ENCODE measurements at regions not wholly inside any gene's neighbourhood (a gene's known extent, or its start where the extent isn't known, plus 50 kb on each side); places are given as distances from the start of the nearest gene placed in this dataset.

DNA sequence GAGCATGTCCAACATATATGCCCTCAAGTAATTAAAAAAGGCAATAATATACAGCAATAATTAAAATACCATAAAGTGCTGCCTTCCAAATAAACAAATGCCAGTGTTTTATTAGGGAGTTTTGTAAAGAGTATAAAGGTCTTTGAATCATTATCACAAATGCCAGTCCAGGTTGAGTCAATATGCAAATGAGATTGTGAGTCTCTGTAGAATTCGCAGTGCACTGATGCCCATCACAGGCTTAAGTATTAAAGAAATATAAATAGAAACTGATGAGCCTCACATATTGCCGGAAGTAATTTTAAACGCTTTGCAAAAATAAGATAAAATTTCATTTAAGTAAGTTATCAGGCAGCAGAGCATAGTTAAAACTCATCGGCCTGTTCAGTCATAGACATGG lies 205.0 kb upstream of the TECRL start:
- intact Hi-C loops (cut with micrococcal nuclease), result no loop called here
- no peak overlapping the region for H2AFZ ChIP-seq (replicated peaks; ENCODE audit: low read length, poor library complexity)
- no peak overlapping the region for H2AK9ac ChIP-seq (replicated peaks; ENCODE audit: low read depth, low read length, poor library complexity)
- H3K27me3 ChIP-seq (ENCODE audit: control insufficient read depth, insufficient read depth, low read length), result no peaks in the 10 kb centered on the region
- TF ChIP-seq, protein P1, sequence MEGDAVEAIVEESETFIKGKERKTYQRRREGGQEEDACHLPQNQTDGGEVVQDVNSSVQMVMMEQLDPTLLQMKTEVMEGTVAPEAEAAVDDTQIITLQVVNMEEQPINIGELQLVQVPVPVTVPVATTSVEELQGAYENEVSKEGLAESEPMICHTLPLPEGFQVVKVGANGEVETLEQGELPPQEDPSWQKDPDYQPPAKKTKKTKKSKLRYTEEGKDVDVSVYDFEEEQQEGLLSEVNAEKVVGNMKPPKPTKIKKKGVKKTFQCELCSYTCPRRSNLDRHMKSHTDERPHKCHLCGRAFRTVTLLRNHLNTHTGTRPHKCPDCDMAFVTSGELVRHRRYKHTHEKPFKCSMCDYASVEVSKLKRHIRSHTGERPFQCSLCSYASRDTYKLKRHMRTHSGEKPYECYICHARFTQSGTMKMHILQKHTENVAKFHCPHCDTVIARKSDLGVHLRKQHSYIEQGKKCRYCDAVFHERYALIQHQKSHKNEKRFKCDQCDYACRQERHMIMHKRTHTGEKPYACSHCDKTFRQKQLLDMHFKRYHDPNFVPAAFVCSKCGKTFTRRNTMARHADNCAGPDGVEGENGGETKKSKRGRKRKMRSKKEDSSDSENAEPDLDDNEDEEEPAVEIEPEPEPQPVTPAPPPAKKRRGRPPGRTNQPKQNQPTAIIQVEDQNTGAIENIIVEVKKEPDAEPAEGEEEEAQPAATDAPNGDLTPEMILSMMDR (conservative IDR thresholded peaks at IDR 0.05; ENCODE audit: low read depth, low read length), result no peak
- TF ChIP-seq POLR2A (IDR thresholded peaks at IDR 0.05; ENCODE audit: low read depth, low read length), result no peak
- TF ChIP-seq RAD21 (IDR thresholded peaks at IDR 0.05; ENCODE audit: low read length), result no peak
- no peak for TF ChIP-seq RCOR1 (IDR thresholded peaks at IDR 0.05; ENCODE audit: insufficient replicate concordance, low read length)
- TF ChIP-seq FOS (IDR thresholded peaks at IDR 0.05; ENCODE audit: low read depth, low read length), result no peak
- no peak for TF ChIP-seq NFE2L2 (IDR thresholded peaks at IDR 0.05; ENCODE audit: low read depth, low read length)
- TF ChIP-seq, protein P2, sequence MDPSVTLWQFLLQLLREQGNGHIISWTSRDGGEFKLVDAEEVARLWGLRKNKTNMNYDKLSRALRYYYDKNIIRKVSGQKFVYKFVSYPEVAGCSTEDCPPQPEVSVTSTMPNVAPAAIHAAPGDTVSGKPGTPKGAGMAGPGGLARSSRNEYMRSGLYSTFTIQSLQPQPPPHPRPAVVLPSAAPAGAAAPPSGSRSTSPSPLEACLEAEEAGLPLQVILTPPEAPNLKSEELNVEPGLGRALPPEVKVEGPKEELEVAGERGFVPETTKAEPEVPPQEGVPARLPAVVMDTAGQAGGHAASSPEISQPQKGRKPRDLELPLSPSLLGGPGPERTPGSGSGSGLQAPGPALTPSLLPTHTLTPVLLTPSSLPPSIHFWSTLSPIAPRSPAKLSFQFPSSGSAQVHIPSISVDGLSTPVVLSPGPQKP (IDR thresholded peaks at IDR 0.05; ENCODE audit: borderline replicate concordance, low read depth, low read length), result no peak
- no peak for TF ChIP-seq MXI1 (IDR thresholded peaks at IDR 0.05; ENCODE audit: borderline replicate concordance, low read depth, low read length)
- TF ChIP-seq MAFK (IDR thresholded peaks at IDR 0.05; ENCODE audit: low read depth, low read length), result no peak
- no peak for TF ChIP-seq CHD1 (IDR thresholded peaks at IDR 0.05; ENCODE audit: low read depth, low read length)
- TF ChIP-seq SMC3 (IDR thresholded peaks at IDR 0.05; ENCODE audit: low read depth, low read length), result no peak
- TF ChIP-seq BHLHE40 (IDR thresholded peaks at IDR 0.05; ENCODE audit: low read depth, low read length), result no peak
- TF ChIP-seq, protein P3, sequence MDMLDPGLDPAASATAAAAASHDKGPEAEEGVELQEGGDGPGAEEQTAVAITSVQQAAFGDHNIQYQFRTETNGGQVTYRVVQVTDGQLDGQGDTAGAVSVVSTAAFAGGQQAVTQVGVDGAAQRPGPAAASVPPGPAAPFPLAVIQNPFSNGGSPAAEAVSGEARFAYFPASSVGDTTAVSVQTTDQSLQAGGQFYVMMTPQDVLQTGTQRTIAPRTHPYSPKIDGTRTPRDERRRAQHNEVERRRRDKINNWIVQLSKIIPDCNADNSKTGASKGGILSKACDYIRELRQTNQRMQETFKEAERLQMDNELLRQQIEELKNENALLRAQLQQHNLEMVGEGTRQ (IDR thresholded peaks at IDR 0.05; ENCODE audit: low read depth, low read length), result no peak
- TF ChIP-seq MAZ (IDR thresholded peaks at IDR 0.05; ENCODE audit: borderline replicate concordance, low read depth, low read length), result no peak
- TF ChIP-seq CEBPB (IDR thresholded peaks at IDR 0.05; ENCODE audit: low read depth, low read length), result no peak
- no peak for TF ChIP-seq RFX5 (IDR thresholded peaks at IDR 0.05; ENCODE audit: low read depth, low read length)
- no peaks in the 10 kb centered on the region for H3K36me3 ChIP-seq (ENCODE audit: control insufficient read depth, insufficient read depth, low read length)
- H3K9ac ChIP-seq (ENCODE audit: low read depth, low read length), result no peak overlapping the region
- in situ Hi-C loops (cut with MboI; ENCODE audit: low sequenced_read_pairs), result no loop called here
- H3K4me1 ChIP-seq (ENCODE audit: control insufficient read depth, insufficient read depth, low read length), result no peaks in the 10 kb centered on the region
- H2BK120ac ChIP-seq (ENCODE audit: low read depth, low read length), result no peak overlapping the region
- dilution Hi-C loops (cut with HindIII; ENCODE audit: low sequenced_read_pairs, unreplicated experiment), result no loop called here
- no peak overlapping the region for H2BK15ac ChIP-seq (ENCODE audit: low read depth, low read length)
- DNase-seq (no peak), ATAC-seq (ENCODE audit: low read depth) (no peak)
- no peak overlapping the region for H2BK20ac ChIP-seq (ENCODE audit: low read depth, low read length)
- POLR2A ChIA-PET (ENCODE audit: unreplicated experiment), result no interaction called here
- H2AK5ac ChIP-seq (ENCODE audit: low read depth, low read length), result no peak overlapping the region
- H3K4me3 ChIP-seq (ENCODE audit: insufficient read depth, low read depth, low read length), result no peak overlapping the region
- no peak overlapping the region for H2BK5ac ChIP-seq (ENCODE audit: low read depth, low read length, poor library complexity, severe bottlenecking)
- no peaks in the 10 kb centered on the region for H3K9me3 ChIP-seq (ENCODE audit: control insufficient read depth, insufficient read depth, low read length)
- no peak overlapping the region for H4K8ac ChIP-seq (ENCODE audit: low read depth in 2 of 2, low read length in 2 of 2)
- H3K4ac ChIP-seq (ENCODE audit: low read depth, low read length), result no peak overlapping the region
- no TSS peak for BruUV-seq (replicated peaks)
- no peaks in the 10 kb centered on the region for H3K9me1 ChIP-seq (ENCODE audit: insufficient read depth, low read length)
- H4K5ac ChIP-seq (ENCODE audit: low read depth, low read length), result no peak overlapping the region
- no peak overlapping the region for H3K27ac ChIP-seq (ENCODE audit: insufficient read depth, low read length)
- no peak overlapping the region for H3K56ac ChIP-seq (ENCODE audit: extremely low read depth, insufficient read depth, low read length)
- no peaks in the 10 kb centered on the region for H4K20me1 ChIP-seq (ENCODE audit: insufficient read depth, low read length)
- no peak overlapping the region for H3K4me2 ChIP-seq (ENCODE audit: low read depth, low read length)
- WGBS, 2 experiments (ENCODE audit: extremely low coverage in 2 of 2, insufficient read length in 1 of 2), result no CpG with 5 or more reads among the region's 4 CpGs
- no peaks in the 10 kb centered on the region for H3K79me1 ChIP-seq (ENCODE audit: low read depth in 1 of 2, low read length in 2 of 2)
- CTCF ChIA-PET, result no interaction called here
- H4K91ac ChIP-seq (ENCODE audit: insufficient read depth, low read depth, low read length), result no peak overlapping the region
- no peak overlapping the region for H3K18ac ChIP-seq (ENCODE audit: low read depth, low read length)
- H3K23ac ChIP-seq (ENCODE audit: low read depth, low read length), result no peak overlapping the region
- H3K14ac ChIP-seq (replicated peaks; ENCODE audit: low read depth, low read length), result no peak overlapping the region

Measured in IMR-90 (cell line).